GM18951 (cell line): ENCODE measurements at regions not wholly inside any gene's neighbourhood (a gene's known extent, or its start where the extent isn't known, plus 50 kb on each side); places are given as distances from the start of the nearest gene placed in this dataset.
"Not testable (repeated sequence)": the region's sequence is repeated elsewhere in the genome, so short reads cannot be mapped to it uniquely, and the experiment has no call there.

Experiments
- POLR2A ChIP-seq: IDR thresholded peaks from 4 replicates; pipeline ENCODE4 v1.6.1; 2011; ENCODE audit warnings: mild to moderate bottlenecking; ENCODE audit not compliant: insufficient read length, insufficient read depth; ENCODE audit errors: extremely low read depth
- in situ Hi-C: fragments of 300-500 bp; cut with MboI; formaldehyde crosslinking; loops from one replicate; pipeline ENCODE4 v1.12.0; 2022; ENCODE audit warnings: low sequenced_read_pairs, mixed read lengths, inconsistent platforms; ENCODE audit not compliant: unreplicated experiment

DNA sequence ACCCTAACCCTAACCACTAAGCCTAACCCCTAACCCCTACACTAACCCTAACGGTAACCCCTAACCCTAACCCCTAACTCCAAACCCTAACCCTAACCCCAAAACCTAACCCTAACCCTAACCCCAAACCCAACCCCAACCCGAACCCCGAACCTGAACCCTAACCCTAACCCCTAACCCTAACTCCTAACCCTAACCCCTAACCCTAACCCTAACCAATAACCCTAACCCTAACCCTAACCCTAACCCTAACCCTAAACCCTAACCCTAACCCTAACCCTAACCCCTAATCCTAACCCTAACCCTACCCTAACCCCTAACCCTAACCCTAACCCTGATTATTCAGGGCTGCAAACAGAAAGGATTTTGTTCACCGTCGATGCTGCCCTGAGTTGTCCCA lies 144.6 kb upstream of the DUSP22 start:
- in situ Hi-C loops: not testable (repeated sequence)

DNA sequence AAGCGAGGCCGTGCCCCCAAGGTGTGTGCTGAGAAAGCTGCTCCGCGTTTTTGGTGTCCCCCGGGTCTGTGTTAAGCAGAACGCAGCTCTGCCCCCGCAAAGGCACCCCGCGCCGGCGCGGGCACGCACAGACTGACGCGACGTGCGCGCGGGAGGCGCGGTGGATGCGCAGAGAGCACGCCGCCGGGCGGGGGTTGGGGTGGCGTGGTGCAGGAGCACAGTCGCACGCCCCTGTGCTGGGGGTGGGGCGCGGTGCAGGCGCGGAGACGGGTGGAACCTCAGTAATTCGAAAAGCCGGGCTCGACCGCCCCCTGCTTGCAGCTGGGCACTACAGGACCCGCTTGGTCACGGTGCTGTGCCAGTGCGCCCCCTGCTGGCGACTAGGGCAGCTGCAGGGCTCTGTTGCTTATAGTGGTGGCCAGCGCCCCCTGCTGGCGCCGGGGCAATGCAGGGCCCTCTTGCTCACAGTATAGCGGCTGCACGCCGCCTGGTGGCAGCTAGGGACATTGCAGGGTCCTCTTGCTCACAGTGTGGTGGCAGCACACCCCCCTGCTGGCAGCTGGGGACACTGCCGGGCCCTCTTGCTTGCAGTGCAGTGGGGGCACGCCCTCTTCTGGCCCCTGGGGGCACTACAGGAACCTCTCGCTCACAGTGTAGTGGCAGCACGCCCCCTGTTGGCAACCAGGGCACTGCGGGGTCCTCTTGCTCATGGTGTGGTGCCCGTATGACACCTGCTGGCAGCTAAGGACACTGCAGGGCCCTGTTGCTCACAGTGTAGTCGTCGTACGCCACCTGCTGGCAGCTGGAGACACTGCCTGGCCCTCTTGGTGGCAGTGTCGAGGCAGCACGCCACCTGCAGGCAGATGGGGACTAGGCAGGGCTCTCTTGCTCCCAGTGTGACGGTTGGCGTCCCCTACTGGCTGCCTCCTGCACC lies 144.0 kb upstream of the DUSP22 start:
- in situ Hi-C loops: not testable (repeated sequence)

DNA sequence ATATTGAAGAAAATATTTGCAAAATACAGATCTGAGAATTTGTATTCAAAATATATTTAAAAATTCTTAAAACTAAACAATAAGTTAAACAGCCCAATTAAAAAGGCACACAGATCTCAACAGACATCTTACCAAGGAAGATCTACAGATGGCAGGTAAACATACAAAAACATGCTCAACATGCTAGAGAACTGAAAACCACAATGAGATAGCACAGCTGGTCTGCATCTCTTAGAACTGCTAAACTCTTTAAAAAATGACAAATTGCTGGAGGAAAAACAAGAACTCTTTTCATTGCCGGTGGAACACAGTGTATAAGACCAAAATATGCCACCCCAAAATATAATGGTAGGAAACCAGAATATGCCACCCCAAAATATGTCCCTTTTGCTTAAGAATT lies 142.1 kb upstream of the DUSP22 start:
- in situ Hi-C loops: not testable (repeated sequence)

DNA sequence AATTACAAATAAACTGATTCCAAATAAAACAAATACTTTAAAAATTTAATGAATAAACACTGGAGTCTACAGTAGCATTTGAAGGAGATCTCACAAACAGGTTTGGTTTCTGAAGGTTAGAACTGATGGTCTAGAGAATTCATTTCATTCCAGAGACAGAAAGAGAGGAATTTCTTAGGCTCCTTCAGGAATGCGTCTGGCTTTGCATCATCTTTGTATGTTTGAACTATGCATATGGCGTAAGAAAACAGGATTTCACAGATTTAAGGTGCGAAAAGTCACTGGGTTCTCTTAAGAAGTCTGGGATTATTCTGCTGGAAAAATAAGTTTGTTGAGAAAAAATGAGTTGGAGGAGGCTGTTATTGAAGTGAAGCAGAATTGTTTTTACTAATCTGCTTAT lies 139.9 kb upstream of the DUSP22 start:
- in situ Hi-C loops: not testable (repeated sequence)

DNA sequence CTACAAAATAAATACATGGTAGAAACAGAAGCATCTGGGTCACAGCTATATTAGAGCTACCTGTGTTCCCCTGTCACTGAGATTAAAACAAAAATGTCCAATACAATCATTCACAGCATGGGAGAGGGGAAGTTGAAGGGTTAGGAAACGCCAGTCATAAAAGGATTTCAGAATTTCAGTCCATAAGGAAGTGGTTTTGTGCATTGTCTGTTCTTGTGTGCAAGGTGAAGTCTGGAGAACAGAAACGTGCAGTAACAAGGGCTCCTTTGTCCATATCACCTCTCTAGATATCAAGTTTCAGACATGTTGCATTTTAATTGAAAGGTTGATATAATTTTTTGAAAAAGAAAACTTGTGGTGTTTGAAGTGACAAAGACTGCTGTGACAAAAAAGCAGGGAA lies 139.3 kb upstream of the DUSP22 start:
- in situ Hi-C loops: not testable (repeated sequence)

DNA sequence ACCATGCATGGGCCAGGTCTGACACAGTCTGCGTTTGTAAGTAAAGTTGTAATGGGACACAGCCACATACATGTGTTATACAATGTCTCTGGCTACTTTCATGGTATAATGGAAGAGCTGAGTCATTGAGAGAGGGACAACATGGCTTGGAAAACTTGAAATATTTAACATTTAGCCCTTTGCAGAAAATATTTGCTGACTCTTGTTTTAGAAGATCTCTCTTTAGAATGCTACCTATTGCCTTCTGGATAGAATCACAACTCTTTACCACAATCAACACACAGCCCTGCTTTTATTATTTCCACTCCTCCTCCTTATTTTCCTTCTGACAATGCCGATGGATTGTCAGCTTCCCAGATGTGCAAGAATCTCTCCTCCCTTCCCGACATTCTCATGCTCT lies 138.4 kb upstream of the DUSP22 start:
- in situ Hi-C loops: not testable (repeated sequence)

DNA sequence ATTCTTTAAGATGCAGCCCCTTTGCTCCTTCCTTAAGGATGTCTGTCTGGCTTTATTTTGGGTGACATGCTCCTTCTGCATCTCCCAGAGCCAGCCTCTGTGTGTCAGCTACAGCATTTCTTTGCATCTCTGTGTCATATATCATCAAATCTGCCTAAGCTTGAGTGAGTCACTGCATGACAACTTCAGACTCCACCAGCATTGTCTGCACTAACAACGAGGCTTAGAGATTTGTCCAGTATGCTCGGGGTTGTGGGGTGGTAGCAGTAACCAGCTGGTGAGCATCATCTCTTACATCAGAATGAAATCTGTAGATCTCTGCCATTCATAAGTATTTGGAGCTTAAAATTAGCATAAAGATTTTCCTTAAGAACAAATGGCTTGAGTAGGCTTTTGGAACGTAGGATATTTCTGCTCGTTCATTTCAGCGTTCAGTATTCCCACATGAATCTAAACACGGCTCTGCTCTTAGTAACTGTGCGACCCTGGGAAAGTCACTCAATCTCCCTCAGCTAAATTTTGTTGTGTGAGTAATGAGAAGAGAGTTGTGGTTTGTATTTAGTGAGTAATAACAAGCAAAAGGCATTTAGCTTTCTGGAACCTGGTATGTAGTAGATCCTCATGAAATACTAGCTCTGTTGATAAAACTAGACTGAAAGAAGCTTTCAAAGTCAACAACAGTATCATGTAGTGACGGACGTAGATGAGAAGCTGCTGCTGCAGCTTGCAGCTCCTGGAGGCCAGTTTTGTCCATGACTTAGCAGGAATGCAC lies 137.8 kb upstream of the DUSP22 start:
- in situ Hi-C loops: not testable (repeated sequence)

DNA sequence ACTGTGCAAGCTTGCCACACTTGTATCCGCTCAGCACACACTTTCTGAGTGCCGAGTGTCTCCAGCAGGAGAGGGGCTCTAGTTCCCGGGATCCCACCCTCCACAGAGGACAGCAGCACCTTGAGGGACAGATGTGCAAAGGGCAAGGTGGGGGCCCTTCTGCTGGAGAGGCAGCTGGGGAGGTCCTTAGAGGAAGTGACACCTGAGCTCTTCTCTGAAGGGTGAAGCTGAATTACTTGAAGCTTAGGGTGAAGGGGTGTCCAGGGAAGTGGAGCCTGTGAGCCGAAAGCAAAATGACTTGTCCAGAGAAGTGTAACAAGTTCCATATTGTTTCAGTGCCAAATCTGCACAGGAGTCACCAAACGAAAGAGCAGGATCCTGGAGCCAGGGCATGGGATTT lies 136.3 kb upstream of the DUSP22 start:
- TF ChIP-seq POLR2A: no peak
- in situ Hi-C loops: no loop called here

DNA sequence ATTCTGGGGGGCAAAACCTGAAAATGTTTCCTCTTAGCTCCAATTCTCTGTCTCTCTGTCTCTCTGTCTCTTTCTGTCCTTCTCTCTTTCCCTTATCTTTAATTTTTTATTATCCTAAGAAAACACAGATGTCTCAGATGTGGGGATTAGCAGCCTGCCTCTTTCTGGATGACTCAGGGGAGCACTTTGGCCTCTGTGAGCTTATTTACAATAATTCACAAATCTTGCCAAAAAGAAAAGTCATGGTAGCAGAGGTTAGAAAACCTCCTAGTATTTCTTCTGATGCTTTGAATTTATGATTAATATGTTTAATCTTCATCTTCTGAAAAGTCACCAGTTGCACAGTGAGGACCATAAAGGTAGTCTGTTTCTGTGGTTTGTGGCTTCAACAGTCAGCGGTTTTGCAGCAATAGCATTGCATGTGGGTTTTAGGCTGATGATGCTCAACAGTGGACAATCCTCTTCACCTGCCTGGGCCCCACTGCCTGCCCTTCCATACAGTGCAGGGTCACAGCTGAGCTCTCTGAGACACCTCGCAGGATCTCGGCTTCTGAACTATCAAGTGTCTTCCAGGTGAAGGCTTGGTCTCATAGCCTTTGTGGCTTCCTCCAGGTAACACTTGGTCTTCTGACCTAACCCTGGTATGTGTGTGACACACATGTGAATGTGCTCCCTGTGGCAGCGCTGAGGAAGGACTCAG lies 135.7 kb upstream of the DUSP22 start:
- in situ Hi-C loops: not testable (repeated sequence)

DNA sequence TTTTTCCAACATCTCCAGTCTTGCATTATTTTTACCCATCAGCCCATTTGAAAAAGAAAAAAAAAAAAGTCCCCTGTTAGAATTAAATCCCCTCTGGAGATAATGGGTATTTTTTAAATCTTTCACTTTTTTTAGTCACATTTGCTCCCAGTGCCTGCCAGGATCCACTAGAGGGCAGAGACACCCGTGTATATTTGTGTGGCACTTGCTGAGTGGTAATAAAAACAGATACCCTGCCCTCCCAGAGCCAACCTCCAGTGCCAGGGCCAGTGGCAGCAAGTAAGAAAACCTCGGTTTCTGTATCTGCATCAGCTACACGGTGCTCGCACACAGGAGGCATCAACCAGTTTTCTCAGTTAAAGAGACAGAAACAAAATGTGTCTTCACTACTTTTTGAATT lies 135.1 kb upstream of the DUSP22 start:
- in situ Hi-C loops: not testable (repeated sequence)

DNA sequence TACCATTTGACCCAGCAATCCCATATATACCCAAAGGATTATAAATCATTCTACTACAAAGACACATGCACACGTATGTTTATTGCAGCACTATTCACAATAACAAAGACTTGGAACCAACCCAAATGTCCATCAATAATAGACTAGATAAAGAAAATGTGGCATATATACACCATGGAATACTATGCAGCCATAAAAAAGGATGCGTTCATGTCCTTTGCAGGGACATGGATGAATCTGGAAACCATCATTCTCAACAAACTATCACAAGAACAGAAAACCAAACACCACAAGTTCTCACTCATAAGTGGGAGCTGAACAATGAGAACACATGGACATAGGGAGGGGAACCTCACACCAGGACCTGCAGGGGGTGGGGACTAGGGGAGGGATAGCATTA lies 130.6 kb upstream of the DUSP22 start:
- in situ Hi-C loops: not testable (repeated sequence)

DNA sequence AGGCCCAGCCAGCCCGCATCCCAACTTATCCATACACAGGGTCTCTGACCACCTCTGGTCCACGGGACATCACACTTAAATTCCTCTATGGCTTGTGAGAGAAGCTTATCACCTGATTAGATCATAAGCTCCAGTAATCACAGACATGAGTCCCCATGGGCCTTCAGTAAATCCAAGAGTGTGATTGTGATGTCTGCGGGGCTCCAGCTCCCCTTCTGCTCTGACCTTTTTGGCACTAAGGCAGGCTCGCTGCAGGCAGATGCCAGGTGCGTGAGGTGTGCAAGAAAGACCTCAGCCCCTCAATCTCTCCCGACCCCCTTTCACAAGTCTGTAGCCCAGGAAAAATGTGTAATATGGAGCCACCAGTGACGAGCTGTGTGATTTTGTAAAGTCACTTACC lies 127.6 kb upstream of the DUSP22 start:
- TF ChIP-seq POLR2A: no peak
- in situ Hi-C loops: no loop called here

DNA sequence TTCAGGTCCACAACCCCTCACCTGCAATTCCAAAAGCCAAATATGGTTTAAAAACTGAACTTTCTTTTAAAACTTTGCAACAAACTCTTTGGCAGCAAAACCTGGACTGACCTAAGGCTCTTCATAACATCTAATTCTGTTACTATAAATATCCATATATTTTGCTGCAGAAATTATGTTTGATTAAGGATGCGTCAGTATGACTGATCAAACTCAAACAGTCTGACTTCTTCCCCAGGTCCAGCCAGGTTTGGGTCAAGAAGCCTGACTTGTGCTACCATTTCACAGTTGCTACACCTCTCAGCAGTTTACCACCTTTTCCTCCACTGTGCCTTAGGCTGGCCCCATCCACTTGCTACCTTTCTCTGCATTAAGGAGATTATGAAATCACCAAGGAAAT lies 127.0 kb upstream of the DUSP22 start:
- no peak for TF ChIP-seq POLR2A
- in situ Hi-C loops: no loop called here

DNA sequence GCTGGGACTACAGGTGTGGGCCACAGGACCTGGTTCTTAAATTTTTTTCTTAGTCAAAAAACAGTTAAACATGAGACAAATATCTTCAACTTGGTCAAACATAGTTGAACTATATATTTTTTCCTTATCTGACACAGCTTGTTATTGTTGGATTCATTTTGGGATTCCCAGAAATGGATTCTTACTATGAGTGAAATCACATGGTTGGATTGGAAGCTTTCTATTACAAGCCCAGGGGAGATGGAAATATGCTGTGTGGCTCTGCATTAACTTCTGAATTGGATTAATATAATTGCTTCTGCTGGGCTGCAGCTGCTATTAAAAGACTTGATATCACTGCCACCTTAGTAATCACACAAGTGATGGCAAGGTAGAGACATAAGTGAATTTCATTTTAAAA lies 126.4 kb upstream of the DUSP22 start:
- no peak for TF ChIP-seq POLR2A
- in situ Hi-C loops: no loop called here

DNA sequence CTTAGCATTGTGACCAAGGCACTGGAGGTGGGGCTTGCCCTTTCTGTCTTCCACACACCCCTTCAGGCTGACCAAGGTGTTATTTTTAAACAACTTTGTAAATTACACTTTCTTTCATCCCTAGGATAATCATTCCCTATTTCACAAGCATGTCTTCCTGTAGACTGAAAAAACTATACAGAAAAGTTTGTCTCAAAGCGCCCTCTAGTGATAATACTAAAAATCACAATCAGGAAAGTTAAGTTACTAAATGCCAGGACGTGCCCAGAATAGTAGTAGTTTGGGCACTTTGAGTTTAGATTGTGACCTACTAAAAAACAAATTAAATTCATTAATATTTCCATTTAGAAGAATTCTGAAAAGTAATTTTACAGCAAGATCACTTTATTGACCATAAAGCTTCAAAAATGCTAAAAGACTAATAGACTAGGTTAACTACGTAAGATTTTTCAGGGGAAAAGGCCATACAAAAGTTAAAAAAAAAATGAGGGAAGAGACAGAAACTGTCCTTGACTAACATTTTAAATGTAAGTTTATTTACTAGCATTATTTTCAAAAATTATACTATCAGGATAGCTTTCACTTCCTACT lies 123.3 kb upstream of the DUSP22 start:
- TF ChIP-seq POLR2A: no peak
- in situ Hi-C loops: no loop called here
